ENCODE measurements at regions not wholly inside any gene's neighbourhood (a gene's known extent, or its start where the extent isn't known, plus 50 kb on each side); places are given as distances from the start of the nearest gene placed in this dataset.

GRCh38 chr7:42709284-42709683 is 202.6 kb downstream of the C7orf25 start:
- Histone ChIP-seq H3K9me3 (ENCODE audit: insufficient read depth in 2 of 2, low read depth in 1 of 2, low read length in 1 of 2) (peaks cover 0 to 6% of the 10 kb centered on the region in 2 experiments; a peak in 2 of 4 replicates), H4K8ac (ENCODE audit: extremely low read depth, insufficient read depth, low read length) (no peak overlapping the region), H4K91ac (replicated peaks; ENCODE audit: insufficient read length, low read length) (no peak overlapping the region), H3K14ac (ENCODE audit: insufficient read length) (no peak overlapping the region), H3K4ac (replicated peaks; ENCODE audit: insufficient read length, low read depth, low read length) (no peak overlapping the region), H3K4me1 (replicated peaks in 1 of 4; ENCODE audit: control insufficient read depth in 3 of 4, insufficient read depth in 4 of 4, low read length in 3 of 4) (no peaks in the 10 kb centered on the region), H2BK12ac (ENCODE audit: low read depth, low read length) (no peak overlapping the region), H3K36me3 (ENCODE audit: control insufficient read depth in 2 of 4, insufficient read depth in 4 of 4, low read length in 3 of 4) (no peaks in the 10 kb centered on the region), H2BK15ac (ENCODE audit: low read length) (no peak overlapping the region), H3K27ac (ENCODE audit: low read depth, low read length) (no peak overlapping the region), H2BK20ac (ENCODE audit: low read length) (no peak overlapping the region), H4K20me1 (replicated peaks in 1 of 2; ENCODE audit: control insufficient read depth in 1 of 2, insufficient read depth in 2 of 2, low read length in 2 of 2) (no peaks in the 10 kb centered on the region), H3K23me2 (ENCODE audit: low read depth, low read length) (no peaks in the 10 kb centered on the region), H3K56ac (replicated peaks; ENCODE audit: insufficient read length, low read depth, low read length) (no peak overlapping the region), H2AK5ac (ENCODE audit: low read depth, low read length) (no peak overlapping the region), H2BK5ac (ENCODE audit: low read depth, low read length) (no peak overlapping the region), H3K4me3 (ENCODE audit: extremely low read depth in 1 of 4, insufficient read depth in 2 of 4, low read depth in 3 of 4, low read length in 4 of 4) (no peak overlapping the region), H3K79me1 (ENCODE audit: low read depth, low read length) (no peaks in the 10 kb centered on the region), H3K23ac (ENCODE audit: insufficient read length) (no peak overlapping the region), H4K5ac (ENCODE audit: insufficient read length, low read depth, low read length) (no peak overlapping the region), H3K9ac (replicated peaks in 1 of 4; ENCODE audit: extremely low read depth in 1 of 4, low read depth in 3 of 4, low read length in 3 of 4) (no peak overlapping the region), H2BK120ac (replicated peaks; ENCODE audit: low read depth, low read length) (no peak overlapping the region), H2AFZ (ENCODE audit: low read length) (no peak overlapping the region), H3K27me3 (replicated peaks in 1 of 4; ENCODE audit: control insufficient read depth in 3 of 4, extremely low read depth in 1 of 4, insufficient read depth in 3 of 4, low read length in 3 of 4) (no peaks in the 10 kb centered on the region), H3K79me2 (ENCODE audit: control insufficient read depth in 1 of 2, insufficient read depth in 2 of 2, low read length in 2 of 2) (no peaks in the 10 kb centered on the region), H3K18ac (ENCODE audit: extremely low read depth, low read length) (no peak overlapping the region), H3K4me2 (ENCODE audit: insufficient read depth in 1 of 2, low read depth in 2 of 2, low read length in 2 of 2) (no peak overlapping the region)
- ChIA-PET POLR2A (ENCODE audit: partially characterized antibody) (no interaction called here), CTCF (ENCODE audit: partially characterized antibody) (interaction anchor here (1.2 to 1.4 kb wide), 2 partner anchors 9 to 17 kb away, joined by 3 to 4 read pairs; no protein-coding TSS in a partner anchor)
- DNase-seq (ENCODE audit: low read depth in 1 of 2, low spot score in 2 of 2): no peak
- no peak for FAIRE-seq
- 86% methylated on average over 3 of the region's 3 CpGs; no CpG with 5 or more reads in 1 of the 2 experiments for WGBS, 2 experiments (ENCODE audit: extremely low coverage in 1 of 2, insufficient coverage in 1 of 2, insufficient read length in 1 of 2, insufficient replicate concordance in 2 of 2, low coverage in 1 of 2, low lambda C conversion rate in 2 of 2, missing lambda C conversion rate in 1 of 2)
- no peak for TF ChIP-seq RAD21 (IDR thresholded peaks at IDR 0.05 in 1 of 2, conservative IDR thresholded peaks at IDR 0.05 in 1 of 2; ENCODE audit: low read depth in 2 of 2, low read length in 2 of 2)
- no peak for TF ChIP-seq SRF (IDR thresholded peaks at IDR 0.05; ENCODE audit: low read depth, low read length)
- TF ChIP-seq ASH2L (IDR thresholded peaks at IDR 0.05; ENCODE audit: low read length): no peak
- no peak for TF ChIP-seq EP300 (IDR thresholded peaks at IDR 0.05; ENCODE audit: borderline replicate concordance in 1 of 2, low read depth in 2 of 2, low read length in 2 of 2)
- TF ChIP-seq JUND (IDR thresholded peaks at IDR 0.05; ENCODE audit: low read length): no peak
- TF ChIP-seq SAP30 (IDR thresholded peaks at IDR 0.05; ENCODE audit: insufficient read depth, insufficient replicate concordance, low read length): no peak
- TF ChIP-seq, protein P1, sequence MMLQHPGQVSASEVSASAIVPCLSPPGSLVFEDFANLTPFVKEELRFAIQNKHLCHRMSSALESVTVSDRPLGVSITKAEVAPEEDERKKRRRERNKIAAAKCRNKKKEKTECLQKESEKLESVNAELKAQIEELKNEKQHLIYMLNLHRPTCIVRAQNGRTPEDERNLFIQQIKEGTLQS (IDR thresholded peaks at IDR 0.05; ENCODE audit: insufficient read depth, low read depth, low read length): no peak
- no peak for TF ChIP-seq SP2 (IDR thresholded peaks at IDR 0.05; ENCODE audit: low read length)
- TF ChIP-seq FOSL1 (IDR thresholded peaks at IDR 0.05; ENCODE audit: insufficient read depth, low read depth, low read length): no peak
- TF ChIP-seq TCF12 (IDR thresholded peaks at IDR 0.05; ENCODE audit: low read depth, low read length): no peak
- TF ChIP-seq RFX5 (IDR thresholded peaks at IDR 0.05; ENCODE audit: borderline replicate concordance, low read depth, low read length): no peak
- no peak for TF ChIP-seq BCL11A (IDR thresholded peaks at IDR 0.05; ENCODE audit: low read depth in 2 of 2, low read length in 2 of 2)

Measured in H1 (cell line).